ENCODE measurements at regions not wholly inside any gene's neighbourhood (a gene's known extent, or its start where the extent isn't known, plus 50 kb on each side); places are given as distances from the start of the nearest gene placed in this dataset.

- no peaks in the 10 kb centered on the region for H3K27me3 ChIP-seq
- H3K4me3 ChIP-seq: no peak overlapping the region
- no peaks in the 10 kb centered on the region for H3K4me1 ChIP-seq
- H3K27ac ChIP-seq: no peak overlapping the region
- TF ChIP-seq POLR2A (IDR thresholded peaks at IDR 0.05) (no peak), CTCF (IDR thresholded peaks at IDR 0.05) (no peak), POLR2AphosphoS5 (IDR thresholded peaks at IDR 0.05; ENCODE audit: insufficient read depth in 1 of 2, low read depth in 1 of 2) (no peak)
- intact Hi-C loops (cut with DNase I): no loop called here
- DNase-seq (ENCODE audit: extremely low spot score in 2 of 2): no peak
- H3K9me3 ChIP-seq: no peaks in the 10 kb centered on the region
- no peaks in the 10 kb centered on the region for H3K36me3 ChIP-seq
Observed at GRCh38 chr13:48804821-48805601, 151.3 kb downstream of the CYSLTR2 start.

- no peak overlapping the region for H3K27ac ChIP-seq
- no peaks in the 10 kb centered on the region for H3K4me1 ChIP-seq
- DNase-seq (ENCODE audit: extremely low spot score in 2 of 2): no peak
- no peaks in the 10 kb centered on the region for H3K36me3 ChIP-seq
- no peaks in the 10 kb centered on the region for H3K9me3 ChIP-seq
- intact Hi-C loops (cut with DNase I): no loop called here
- H3K27me3 ChIP-seq: no peaks in the 10 kb centered on the region
- TF ChIP-seq POLR2AphosphoS5 (IDR thresholded peaks at IDR 0.05; ENCODE audit: insufficient read depth in 1 of 2, low read depth in 1 of 2) (no peak), CTCF (IDR thresholded peaks at IDR 0.05) (no peak), POLR2A (IDR thresholded peaks at IDR 0.05) (no peak)
- H3K4me3 ChIP-seq: no peak overlapping the region
Observed at GRCh38 chr13:48806522-48806921, 152.8 kb downstream of the CYSLTR2 start.

- no peak overlapping the region for H3K27ac ChIP-seq
- H3K36me3 ChIP-seq: no peaks in the 10 kb centered on the region
- no peaks in the 10 kb centered on the region for H3K4me1 ChIP-seq
- H3K4me3 ChIP-seq: no peak overlapping the region
- H3K27me3 ChIP-seq: no peaks in the 10 kb centered on the region
- H3K9me3 ChIP-seq: no peaks in the 10 kb centered on the region
- intact Hi-C loops (cut with DNase I): no loop called here
- no peak for DNase-seq (ENCODE audit: extremely low spot score in 2 of 2)
- TF ChIP-seq POLR2AphosphoS5 (IDR thresholded peaks at IDR 0.05; ENCODE audit: insufficient read depth in 1 of 2, low read depth in 1 of 2): no peak
- TF ChIP-seq POLR2A (IDR thresholded peaks at IDR 0.05): no peak
- TF ChIP-seq CTCF (IDR thresholded peaks at IDR 0.05): no peak
Observed at GRCh38 chr13:48808683-48809082, 155.0 kb downstream of the CYSLTR2 start.

GRCh38 chr13:48810013-48810412, 156.3 kb downstream of the CYSLTR2 start:
- no peak for DNase-seq (ENCODE audit: extremely low spot score in 2 of 2)
- Histone ChIP-seq H3K4me1 (no peaks in the 10 kb centered on the region), H3K36me3 (no peaks in the 10 kb centered on the region), H3K9me3 (no peaks in the 10 kb centered on the region), H3K27me3 (no peaks in the 10 kb centered on the region), H3K27ac (no peak overlapping the region), H3K4me3 (no peak overlapping the region)
- no peak for TF ChIP-seq POLR2A (IDR thresholded peaks at IDR 0.05)
- no peak for TF ChIP-seq CTCF (IDR thresholded peaks at IDR 0.05)
- TF ChIP-seq POLR2AphosphoS5 (IDR thresholded peaks at IDR 0.05; ENCODE audit: insufficient read depth in 1 of 2, low read depth in 1 of 2): no peak
- intact Hi-C loops (cut with DNase I): no loop called here

DNA sequence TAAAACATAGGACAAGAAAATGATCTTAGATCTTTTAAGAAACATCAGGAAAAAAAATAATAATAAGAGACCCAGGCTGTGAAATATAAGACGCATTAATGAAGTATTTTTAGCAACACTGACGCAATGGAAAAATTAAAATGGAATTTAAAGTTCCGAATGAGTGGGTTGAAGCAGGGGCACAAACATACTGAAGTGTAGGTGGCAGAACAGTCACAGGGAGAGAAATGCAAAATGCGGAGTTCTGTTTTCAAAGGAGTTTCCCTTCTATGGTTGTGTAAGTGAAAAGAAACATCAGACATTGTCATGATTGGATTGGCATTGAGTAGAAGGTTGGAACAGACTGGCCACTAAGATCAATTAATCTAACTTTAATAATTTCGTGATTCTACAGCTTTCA, 159.8 kb downstream of the CYSLTR2 start:
- Histone ChIP-seq H3K9me3 (no peaks in the 10 kb centered on the region), H3K4me3 (no peak overlapping the region), H3K27me3 (no peaks in the 10 kb centered on the region), H3K36me3 (no peaks in the 10 kb centered on the region), H3K4me1 (peaks cover 23% of the 10 kb centered on the region), H3K27ac (no peak overlapping the region)
- TF ChIP-seq POLR2A (IDR thresholded peaks at IDR 0.05) (no peak), POLR2AphosphoS5 (IDR thresholded peaks at IDR 0.05; ENCODE audit: insufficient read depth in 1 of 2, low read depth in 1 of 2) (no peak), CTCF (IDR thresholded peaks at IDR 0.05) (no peak)
- no peak for DNase-seq (ENCODE audit: extremely low spot score in 2 of 2)
- intact Hi-C loops (cut with DNase I): no loop called here

Measured in vagina (tissue), 2 donors.